ENCODE measurements at regions not wholly inside any gene's neighbourhood (a gene's known extent, or its start where the extent isn't known, plus 50 kb on each side); places are given as distances from the start of the nearest gene placed in this dataset.
"Not testable (repeated sequence)": the region's sequence is repeated elsewhere in the genome, so short reads cannot be mapped to it uniquely, and the experiment has no call there.

DNA sequence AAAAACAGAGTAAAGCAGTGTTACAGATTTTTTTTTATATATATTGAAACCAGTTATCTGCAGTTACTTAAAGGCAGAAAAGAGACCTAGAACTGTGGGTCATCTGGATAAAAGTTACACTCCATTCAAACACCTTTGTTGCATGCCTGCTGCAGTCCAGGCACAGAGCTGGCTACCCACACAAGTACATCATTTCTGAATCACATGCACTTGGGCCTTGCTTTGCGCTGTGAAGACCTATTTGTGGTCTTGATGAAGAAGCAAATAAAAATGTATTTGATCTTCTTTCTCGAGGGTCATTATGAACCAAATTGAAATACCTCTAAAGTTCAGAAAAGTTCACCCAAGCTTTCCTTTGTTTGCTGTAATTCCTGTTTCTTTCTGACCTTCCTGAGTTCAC is 503.0 kb upstream of the ZNF608 start:
- no peak overlapping the region for H3K4me3 ChIP-seq (ENCODE audit: low read depth, poor library complexity, severe bottlenecking)
- intact Hi-C loops (cut with DNase I; ENCODE audit: low total_unique reads), result no loop called here
- no peak for DNase-seq (ENCODE audit: low spot score in 2 of 2)
- no peak for TF ChIP-seq CTCF (IDR thresholded peaks at IDR 0.05)
- no peak for TF ChIP-seq POLR2A (IDR thresholded peaks at IDR 0.05)
- 72 to 73% methylated on average over 2 of the region's 2 CpGs for WGBS, 2 donors

- no peak for DNase-seq (ENCODE audit: low spot score in 2 of 2)
- no peak overlapping the region for H3K4me3 ChIP-seq (ENCODE audit: low read depth, poor library complexity, severe bottlenecking)
- TF ChIP-seq POLR2A (IDR thresholded peaks at IDR 0.05), result no peak
- TF ChIP-seq CTCF (IDR thresholded peaks at IDR 0.05), result no peak
- intact Hi-C loops (cut with DNase I; ENCODE audit: low total_unique reads), result no loop called here
Observed at GRCh38 chr5:125251703-125252102, 505.3 kb upstream of the ZNF608 start.

DNA sequence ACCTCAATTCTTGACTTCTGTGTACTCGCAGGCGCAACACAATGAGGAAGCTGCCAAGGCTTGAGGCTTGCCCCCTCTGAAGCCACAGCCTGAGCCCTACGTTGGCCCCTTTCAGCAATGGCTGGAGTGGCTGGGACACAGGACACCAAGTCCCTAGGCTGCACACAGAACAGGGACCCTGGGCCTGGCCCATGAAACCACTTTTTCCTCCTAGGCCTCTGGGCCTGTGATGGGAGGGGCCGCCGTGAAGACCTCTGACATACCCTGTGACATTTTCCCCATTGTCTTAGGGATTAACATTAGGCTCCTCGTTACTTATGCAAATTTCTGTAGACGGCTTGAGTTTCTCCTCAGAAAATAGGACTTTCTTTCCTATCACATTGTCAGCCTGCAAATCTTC is 507.2 kb upstream of the ZNF608 start:
- intact Hi-C loops (cut with DNase I; ENCODE audit: low total_unique reads), result not testable (repeated sequence)
- 91 to 99% methylated on average over 7 of the region's 7 CpGs for WGBS, 2 donors

DNA sequence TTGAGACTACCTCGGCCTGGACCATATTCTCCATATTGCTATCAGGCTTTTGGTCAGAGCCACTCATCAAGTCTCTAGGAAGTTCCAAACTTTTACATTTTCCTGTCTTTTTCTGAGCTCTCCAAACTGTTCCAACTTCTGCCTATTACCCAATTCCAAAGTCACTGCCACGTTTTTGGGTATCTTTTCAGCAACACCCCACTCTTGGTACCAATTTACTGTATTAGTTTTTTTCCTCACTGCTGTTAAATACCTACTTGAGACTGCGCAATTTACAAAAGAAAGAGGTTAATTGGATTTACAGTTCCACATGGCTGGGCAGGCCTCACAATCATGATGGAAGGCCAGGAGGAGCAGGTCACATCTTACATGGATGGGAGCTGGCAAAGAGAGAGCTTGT is 507.8 kb upstream of the ZNF608 start:
- intact Hi-C loops (cut with DNase I; ENCODE audit: low total_unique reads), result no loop called here
- DNase-seq (ENCODE audit: low spot score in 2 of 2), result no peak
- no peak overlapping the region for H3K4me3 ChIP-seq (ENCODE audit: low read depth, poor library complexity, severe bottlenecking)
- no peak for TF ChIP-seq CTCF (IDR thresholded peaks at IDR 0.05)
- 58 to 96% methylated on average over 3 of the region's 3 CpGs for WGBS, 2 donors

More for the DNA sequence above, 507.2 kb upstream of the ZNF608 start:
- not testable (repeated sequence) for DNase-seq (ENCODE audit: low spot score in 2 of 2); H3K4me3 ChIP-seq (ENCODE audit: low read depth, poor library complexity, severe bottlenecking)

DNA sequence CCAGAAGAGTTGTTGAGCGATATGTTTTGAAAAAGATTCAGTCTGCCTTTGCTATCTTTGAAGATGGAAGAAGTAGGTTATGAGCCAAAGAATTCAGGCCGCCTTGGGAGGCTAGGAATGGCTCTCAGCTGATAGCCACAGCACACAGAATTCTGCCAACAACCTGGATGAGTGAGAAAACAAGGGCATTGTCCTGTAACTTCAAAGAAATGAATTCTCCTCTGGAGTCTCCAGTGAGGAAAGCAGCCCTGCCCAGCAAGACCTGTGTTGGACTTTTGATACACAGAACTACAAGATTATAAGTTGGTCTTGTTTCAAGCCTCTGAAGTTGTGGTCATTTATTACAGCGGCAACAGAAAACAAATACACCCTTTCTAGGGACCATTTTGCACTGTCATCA is 509.9 kb upstream of the ZNF608 start:
- no peak overlapping the region for H3K4me3 ChIP-seq (ENCODE audit: low read depth, poor library complexity, severe bottlenecking)
- intact Hi-C loops (cut with DNase I; ENCODE audit: low total_unique reads), result no loop called here
- TF ChIP-seq CTCF (IDR thresholded peaks at IDR 0.05) (no peak), POLR2A (IDR thresholded peaks at IDR 0.05) (no peak)
- 90 to 95% methylated on average over 3 of the region's 3 CpGs for WGBS, 2 donors
- no peak for DNase-seq (ENCODE audit: low spot score in 2 of 2)

DNA sequence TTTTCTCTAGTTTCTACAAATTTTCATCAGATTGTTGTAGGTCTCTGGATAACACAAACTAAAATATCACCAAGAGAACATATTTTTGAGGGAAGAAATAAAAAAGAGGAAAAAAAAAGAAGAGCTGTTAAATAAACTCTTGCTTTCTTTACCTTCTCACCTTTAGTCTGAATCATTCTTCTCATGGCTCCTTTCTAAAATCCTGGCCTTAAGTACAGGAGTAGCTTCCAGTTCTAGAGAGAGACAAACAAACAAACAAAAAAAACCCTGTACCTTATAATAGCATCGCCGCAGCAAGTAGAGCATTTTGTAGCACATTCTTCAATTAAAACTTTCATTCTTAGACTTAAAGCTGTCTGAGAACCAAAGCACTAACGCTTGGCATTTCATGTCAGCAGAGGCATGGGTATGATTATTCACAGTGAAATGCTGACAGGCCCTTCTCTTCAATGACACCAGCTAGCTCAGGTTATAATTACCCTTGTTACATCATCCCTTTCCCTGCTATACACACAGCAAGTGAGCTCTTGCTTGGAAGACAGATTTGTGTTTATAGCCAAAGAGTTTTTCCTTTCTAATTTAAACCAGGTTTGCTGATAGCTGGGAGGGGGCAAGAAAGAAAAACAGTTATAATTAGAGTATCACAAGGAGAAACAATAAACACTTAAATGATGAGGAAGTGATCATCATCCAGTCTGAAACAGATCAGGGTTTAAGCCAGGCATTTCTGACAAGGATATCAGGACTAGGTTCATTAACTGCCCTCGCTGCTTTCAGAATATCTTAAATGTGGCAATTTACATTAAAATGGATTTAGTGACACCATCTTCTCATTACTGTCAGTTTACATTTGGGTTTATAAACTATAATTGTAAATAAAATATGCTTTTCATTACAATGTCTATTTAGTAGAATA is 510.9 kb upstream of the ZNF608 start:
- 70 to 75% methylated on average over 4 of the region's 4 CpGs for WGBS, 2 donors
- H3K4me3 ChIP-seq (ENCODE audit: low read depth, poor library complexity, severe bottlenecking), result no peak overlapping the region
- intact Hi-C loops (cut with DNase I; ENCODE audit: low total_unique reads), result no loop called here
- TF ChIP-seq CTCF (IDR thresholded peaks at IDR 0.05), result no peak
- no peak for TF ChIP-seq POLR2A (IDR thresholded peaks at IDR 0.05)
- DNase-seq (ENCODE audit: low spot score in 2 of 2), result no peak

Measured in lower leg skin (tissue), 4 donors.